Muscle layer of colon (tissue), 2 donors: ENCODE measurements at regions not wholly inside any gene's neighbourhood (a gene's known extent, or its start where the extent isn't known, plus 50 kb on each side); places are given as distances from the start of the nearest gene placed in this dataset.
"Not testable (repeated sequence)": the region's sequence is repeated elsewhere in the genome, so short reads cannot be mapped to it uniquely, and the experiment has no call there.

Experiments used
- H3K27ac ChIP-seq: one replicate; pipeline ENCODE4 v1.7.0; 2013; ENCODE audit warnings: low read depth, mild to moderate bottlenecking, low read length, moderate library complexity
- H3K27me3 ChIP-seq, 2 donors: one replicate each; pipeline ENCODE4 v1.7.0; 2013; ENCODE audit warnings: low read length in 2 of 2, mild to moderate bottlenecking in 2 of 2; ENCODE audit not compliant: insufficient read depth in 2 of 2, control insufficient read depth in 1 of 2
- H3K36me3 ChIP-seq: one replicate; pipeline ENCODE4 v1.7.0; 2013; ENCODE audit warnings: mild to moderate bottlenecking, low read length; ENCODE audit not compliant: insufficient read depth
- H3K4me1 ChIP-seq: one replicate; pipeline ENCODE4 v1.7.0; 2013; ENCODE audit warnings: mild to moderate bottlenecking, low read length; ENCODE audit not compliant: insufficient read depth
- H3K4me3 ChIP-seq, 2 donors: one replicate each; pipeline ENCODE4 v1.7.0; 2013; ENCODE audit warnings: low read length in 2 of 2, low read depth in 1 of 2, mild to moderate bottlenecking in 1 of 2, moderate library complexity in 1 of 2
- H3K9ac ChIP-seq: one replicate; pipeline ENCODE4 v1.7.0; 2013; ENCODE audit warnings: low read length
- H3K9me3 ChIP-seq: one replicate; pipeline ENCODE4 v1.7.0; 2013; ENCODE audit warnings: mild to moderate bottlenecking, low read length
- donor health status: abdominal sarcoma.
- donor health status: Adenocarcinoma of cecum.

DNA sequence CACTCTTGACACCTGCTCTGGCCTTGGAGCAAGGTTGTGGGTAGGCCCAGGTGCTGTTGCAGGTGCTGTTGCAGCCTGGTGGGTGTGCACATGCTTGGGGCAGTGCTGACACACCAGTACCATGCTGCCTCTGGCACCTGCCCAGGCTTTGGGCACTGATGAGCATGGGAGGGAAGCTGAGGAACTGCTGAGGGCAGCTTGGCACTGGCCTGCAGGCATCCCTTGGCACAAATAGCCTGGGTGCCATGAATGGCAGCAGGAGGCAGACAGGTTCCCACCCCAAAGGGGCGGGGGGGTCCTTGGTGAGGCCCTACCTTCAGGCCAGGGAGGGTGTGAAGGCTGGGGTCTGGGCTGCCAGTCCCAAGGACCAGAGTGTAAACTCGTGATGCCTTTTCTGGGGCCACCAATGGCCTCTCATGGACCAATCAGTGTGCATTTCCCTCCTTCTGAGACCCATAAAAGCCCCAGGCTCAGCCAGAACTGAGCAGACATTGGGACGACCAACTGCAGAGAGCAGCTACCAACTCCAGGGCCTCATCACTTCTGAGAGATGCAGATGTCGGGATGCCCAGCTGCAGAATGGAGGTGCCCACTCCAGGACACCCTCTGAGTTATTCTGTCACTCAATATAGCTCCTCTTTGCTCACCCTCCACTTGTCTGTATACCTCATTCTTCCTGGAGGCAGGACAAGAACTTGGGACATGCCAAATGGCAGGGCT is 547.4 kb downstream of the ZWINT start:
- no peak overlapping the region for H3K4me3 ChIP-seq
- no peaks in the 10 kb centered on the region for H3K36me3 ChIP-seq
- H3K9me3 ChIP-seq: no peaks in the 10 kb centered on the region
- H3K9ac ChIP-seq: no peak overlapping the region
- no peak overlapping the region for H3K27ac ChIP-seq
- no peaks in the 10 kb centered on the region for H3K27me3 ChIP-seq
- H3K4me1 ChIP-seq: no peaks in the 10 kb centered on the region

DNA sequence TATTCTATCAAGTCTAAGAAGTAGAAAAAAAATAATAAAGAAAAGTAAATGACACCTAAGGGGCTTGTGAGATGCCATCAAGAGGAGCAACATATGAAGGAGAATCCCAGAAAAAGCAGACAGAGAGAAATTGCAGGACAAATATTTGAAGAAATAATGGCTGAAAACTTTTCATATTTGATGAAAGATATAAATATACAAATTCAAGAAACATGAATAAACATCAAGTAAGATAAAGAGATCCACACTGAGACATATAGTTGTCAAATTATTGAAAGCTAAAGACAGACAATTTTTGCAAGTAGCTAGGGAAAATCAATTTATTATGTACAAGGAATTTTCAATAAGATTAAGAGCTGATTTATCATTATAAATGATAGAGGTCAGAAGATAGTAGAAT is 558.0 kb downstream of the ZWINT start:
- no peak overlapping the region for H3K9ac ChIP-seq
- no peak overlapping the region for H3K27ac ChIP-seq
- H3K9me3 ChIP-seq: no peaks in the 10 kb centered on the region
- H3K4me1 ChIP-seq: no peaks in the 10 kb centered on the region
- no peaks in the 10 kb centered on the region for H3K27me3 ChIP-seq
- no peaks in the 10 kb centered on the region for H3K36me3 ChIP-seq
- H3K4me3 ChIP-seq: no peak overlapping the region

DNA sequence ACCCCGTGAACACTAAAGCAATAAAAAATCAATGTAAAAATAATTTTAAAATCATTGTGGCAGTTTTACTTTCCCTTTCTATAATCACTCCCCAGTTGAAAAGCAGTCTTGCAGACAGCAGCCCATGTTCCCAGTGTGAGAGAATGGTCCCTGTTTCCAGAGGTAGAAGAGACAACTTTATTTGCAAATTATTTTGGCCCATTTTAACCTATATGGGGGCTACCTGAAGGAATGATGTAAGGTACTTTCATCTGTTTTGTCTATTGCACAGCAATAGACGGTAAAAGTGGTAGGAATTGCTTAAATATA is 559.8 kb downstream of the ZWINT start:
- Histone ChIP-seq H3K27me3 (no peaks in the 10 kb centered on the region), H3K4me3 (no peak overlapping the region), H3K27ac (no peak overlapping the region), H3K9ac (no peak overlapping the region), H3K9me3 (no peaks in the 10 kb centered on the region), H3K4me1 (no peaks in the 10 kb centered on the region), H3K36me3 (no peaks in the 10 kb centered on the region)

DNA sequence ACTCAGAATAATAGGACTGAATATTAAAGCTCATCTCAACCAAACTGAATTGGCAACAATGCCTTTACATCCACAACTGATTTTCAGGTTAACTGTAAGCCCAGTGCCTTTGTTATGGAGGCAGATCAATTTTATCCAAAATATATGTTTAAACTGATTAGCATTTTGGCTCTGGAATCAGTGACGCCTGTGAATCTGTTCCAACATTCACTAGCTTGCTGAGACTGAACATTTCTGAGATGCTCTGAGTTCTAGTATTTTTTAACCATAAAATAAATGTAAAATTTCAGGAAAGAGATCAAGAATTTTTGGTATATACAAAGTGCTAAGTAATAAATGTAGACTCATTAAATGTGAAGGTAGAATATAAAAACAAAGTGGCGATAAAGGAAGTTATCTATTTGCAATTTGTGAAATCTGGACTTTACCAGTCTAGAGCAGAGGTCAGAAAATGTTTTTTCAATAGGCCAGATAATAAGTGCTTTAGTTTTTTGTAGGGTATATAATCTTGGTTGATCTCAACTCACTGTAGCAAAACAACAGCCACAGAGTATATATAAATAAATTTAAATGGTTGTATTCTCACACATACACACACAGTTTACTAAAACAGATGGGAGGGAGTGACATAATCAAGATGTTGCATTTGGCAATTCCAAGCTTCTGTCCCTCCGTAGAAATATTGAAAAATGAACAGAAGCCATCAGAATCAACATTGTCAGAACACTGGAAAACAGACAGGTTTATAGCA is 560.3 kb downstream of the ZWINT start:
- no peak overlapping the region for H3K9ac ChIP-seq
- H3K9me3 ChIP-seq: no peaks in the 10 kb centered on the region
- no peak overlapping the region for H3K27ac ChIP-seq
- H3K27me3 ChIP-seq: no peaks in the 10 kb centered on the region
- H3K4me3 ChIP-seq: no peak overlapping the region
- H3K36me3 ChIP-seq: no peaks in the 10 kb centered on the region
- no peaks in the 10 kb centered on the region for H3K4me1 ChIP-seq

DNA sequence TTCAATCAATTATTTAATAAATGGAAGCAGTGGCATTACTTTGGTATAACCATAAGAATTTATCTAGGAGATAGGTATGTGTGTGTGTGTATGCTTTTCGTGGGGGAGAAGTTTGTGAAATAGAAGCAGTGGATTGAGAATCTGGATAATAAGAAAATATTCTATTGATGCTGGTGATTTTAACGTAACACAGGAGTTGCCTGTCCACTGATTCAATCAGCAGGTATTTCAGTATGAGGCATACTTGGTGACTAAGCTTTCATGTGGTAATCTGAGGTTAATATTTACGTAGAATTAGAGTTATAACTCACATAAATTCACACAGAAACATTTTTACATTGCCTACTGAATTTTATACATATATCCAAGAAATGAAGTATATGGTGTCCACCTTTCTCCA is 568.0 kb downstream of the ZWINT start:
- H3K4me3 ChIP-seq: no peak overlapping the region
- no peaks in the 10 kb centered on the region for H3K9me3 ChIP-seq

DNA sequence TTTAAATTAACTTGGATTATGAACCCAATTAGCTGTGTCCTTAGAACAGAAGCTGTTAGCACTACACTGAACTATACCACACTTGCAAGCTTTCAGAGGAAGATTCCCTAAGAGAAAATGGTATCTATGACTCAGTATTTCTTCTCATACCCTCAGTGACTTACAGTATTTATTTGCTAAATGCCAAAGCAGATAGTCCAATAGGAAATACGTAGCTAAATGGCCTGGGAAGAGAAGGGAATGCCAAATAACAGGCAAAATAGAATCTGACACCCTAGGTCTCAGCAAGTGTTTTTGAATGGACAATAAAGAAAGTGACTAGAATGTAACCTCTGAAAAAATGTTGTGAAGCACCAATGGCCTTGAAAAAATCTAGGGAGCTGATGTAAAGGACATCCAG is 570.8 kb downstream of the ZWINT start:
- not testable (repeated sequence) for H3K4me3 ChIP-seq, H3K27ac ChIP-seq, H3K27me3 ChIP-seq, H3K9ac ChIP-seq, H3K4me1 ChIP-seq, H3K9me3 ChIP-seq, H3K36me3 ChIP-seq

More for the DNA sequence above, 568.0 kb downstream of the ZWINT start:
- Histone ChIP-seq H3K9ac (no peak overlapping the region), H3K27me3 (no peaks in the 10 kb centered on the region), H3K4me1 (no peaks in the 10 kb centered on the region), H3K27ac (no peak overlapping the region), H3K36me3 (no peaks in the 10 kb centered on the region)

DNA sequence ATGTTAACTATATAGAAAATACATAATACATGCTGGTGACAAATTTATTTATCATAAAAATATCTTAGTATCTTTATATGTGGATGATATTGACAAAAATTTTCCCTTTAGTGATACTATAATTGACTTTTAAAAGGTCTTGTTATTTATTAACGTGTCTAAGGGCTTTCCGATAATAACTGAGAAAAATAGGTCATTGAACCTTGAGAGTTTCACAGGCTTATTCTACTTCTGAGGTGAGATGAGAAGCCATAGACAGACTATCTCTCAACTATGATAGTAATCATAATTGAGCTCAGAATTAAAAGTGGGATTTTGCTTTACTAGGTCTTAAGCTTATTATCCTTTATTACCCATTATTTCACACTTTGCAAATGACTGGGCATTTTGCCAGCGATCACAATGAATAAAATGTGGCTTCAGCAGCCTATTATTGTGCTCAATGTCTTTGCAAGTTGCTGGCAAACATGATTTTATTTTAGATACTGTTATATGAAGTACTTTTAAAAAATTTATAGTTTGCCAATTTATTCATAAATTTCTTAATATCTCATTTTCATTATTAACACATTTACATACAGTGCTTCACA is 574.5 kb downstream of the ZWINT start:
- Histone ChIP-seq H3K9me3 (no peaks in the 10 kb centered on the region), H3K4me1 (no peaks in the 10 kb centered on the region), H3K27me3 (no peaks in the 10 kb centered on the region), H3K9ac (no peak overlapping the region), H3K4me3 (no peak overlapping the region), H3K36me3 (no peaks in the 10 kb centered on the region), H3K27ac (no peak overlapping the region)

DNA sequence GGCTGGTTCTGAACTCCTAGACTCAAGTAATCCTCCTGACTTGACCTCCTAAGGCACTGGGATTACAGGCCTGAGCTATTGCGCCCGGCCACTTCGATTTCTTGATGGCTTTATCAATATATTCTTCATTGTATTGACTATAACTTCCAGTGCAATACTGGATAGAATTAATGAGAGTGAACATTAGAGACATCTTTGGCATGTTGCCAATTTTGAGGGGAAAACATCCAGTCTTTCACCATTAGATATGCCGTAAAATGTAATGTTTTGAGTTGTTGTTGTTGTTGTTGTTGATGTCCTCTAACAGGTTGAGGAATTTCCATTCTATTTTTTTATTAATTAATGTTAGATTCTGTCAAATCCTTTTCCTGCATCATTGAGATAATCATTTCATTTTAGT is 578.9 kb downstream of the ZWINT start:
- no peaks in the 10 kb centered on the region for H3K4me1 ChIP-seq
- no peak overlapping the region for H3K27ac ChIP-seq
- no peaks in the 10 kb centered on the region for H3K36me3 ChIP-seq
- no peaks in the 10 kb centered on the region for H3K27me3 ChIP-seq
- H3K4me3 ChIP-seq: no peak overlapping the region
- no peak overlapping the region for H3K9ac ChIP-seq
- no peaks in the 10 kb centered on the region for H3K9me3 ChIP-seq

DNA sequence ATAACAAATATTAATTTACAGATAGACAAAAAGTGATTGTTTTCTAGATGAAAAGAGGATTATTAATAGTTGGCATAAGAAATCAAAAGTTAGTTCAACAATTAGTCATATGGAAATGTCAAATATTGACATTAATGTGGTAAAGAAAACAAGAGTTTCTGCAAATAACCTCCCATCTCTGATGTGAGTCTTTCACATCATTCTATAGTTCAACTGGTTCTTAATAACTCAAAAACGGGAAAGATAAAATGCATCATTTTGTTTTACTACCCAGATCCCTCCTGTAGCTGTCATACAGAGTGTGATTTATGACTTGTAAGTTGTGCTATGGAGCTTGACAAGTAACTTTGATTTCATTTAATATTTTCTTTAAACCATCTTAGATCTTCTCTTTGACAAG is 594.8 kb downstream of the ZWINT start:
- H3K9me3 ChIP-seq: no peaks in the 10 kb centered on the region
- no peaks in the 10 kb centered on the region for H3K4me1 ChIP-seq
- H3K36me3 ChIP-seq: no peaks in the 10 kb centered on the region
- H3K27me3 ChIP-seq: no peaks in the 10 kb centered on the region
- H3K9ac ChIP-seq: no peak overlapping the region
- H3K27ac ChIP-seq: no peak overlapping the region
- no peak overlapping the region for H3K4me3 ChIP-seq

DNA sequence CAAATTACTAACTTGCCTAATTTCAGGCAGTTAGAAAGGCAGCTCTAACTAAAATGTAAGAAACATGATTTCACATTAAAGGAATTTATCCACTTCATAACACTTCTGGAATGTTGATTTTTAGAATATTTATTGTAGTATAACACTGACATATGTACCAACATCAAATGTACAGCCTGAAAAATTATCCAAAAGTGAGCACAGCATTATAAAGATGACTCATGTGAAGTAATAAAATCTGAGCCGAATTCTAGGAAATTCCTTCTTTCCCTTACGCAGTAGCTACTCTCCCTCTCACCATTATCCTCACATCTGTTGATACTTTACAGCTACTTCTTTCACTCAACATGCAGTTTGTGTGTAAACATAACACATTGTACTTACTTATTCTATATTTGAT is 610.6 kb downstream of the ZWINT start:
- Histone ChIP-seq H3K9me3 (no peaks in the 10 kb centered on the region), H3K4me3 (no peak overlapping the region), H3K36me3 (no peaks in the 10 kb centered on the region), H3K27ac (no peak overlapping the region), H3K27me3 (no peaks in the 10 kb centered on the region), H3K4me1 (no peaks in the 10 kb centered on the region), H3K9ac (no peak overlapping the region)

DNA sequence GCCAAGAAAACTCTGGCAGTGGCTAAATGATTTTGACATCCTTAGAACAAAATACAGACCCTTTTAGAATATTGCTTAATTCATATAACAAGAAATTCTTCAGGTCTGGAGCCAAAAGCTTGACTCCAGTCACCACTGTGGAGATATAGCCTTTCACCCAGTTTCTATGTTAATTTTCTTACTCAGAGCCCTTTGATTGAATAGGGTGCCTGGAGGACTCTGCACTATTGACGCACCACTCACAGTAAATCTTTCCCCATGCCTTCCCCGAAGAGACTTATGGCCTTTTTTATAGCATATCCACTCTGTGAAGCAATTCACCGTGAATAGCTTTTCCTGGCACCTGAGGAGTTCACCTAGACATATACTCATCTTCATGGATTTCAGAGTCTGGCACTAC is 613.8 kb downstream of the ZWINT start:
- no peaks in the 10 kb centered on the region for H3K9me3 ChIP-seq

DNA sequence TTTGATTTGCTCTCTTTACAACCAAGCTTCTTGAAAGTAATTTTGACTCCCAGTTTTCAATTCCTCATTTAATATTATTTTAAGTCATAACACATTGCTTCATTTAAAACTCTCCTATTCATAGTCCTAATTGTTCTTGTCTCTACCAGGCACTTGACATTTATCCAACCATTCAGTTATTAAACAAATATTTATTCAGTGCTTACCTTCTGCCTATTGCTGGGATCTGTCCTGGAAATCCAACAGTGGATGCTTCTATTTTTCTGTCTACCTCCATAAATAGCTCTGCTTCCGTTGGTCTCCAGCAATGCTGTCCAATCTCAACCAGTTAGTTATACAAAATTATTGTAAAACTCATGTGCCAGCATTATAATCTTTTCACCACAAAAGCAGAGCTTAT is 615.1 kb downstream of the ZWINT start:
- H3K4me1 ChIP-seq: no peaks in the 10 kb centered on the region
- H3K36me3 ChIP-seq: no peaks in the 10 kb centered on the region
- no peaks in the 10 kb centered on the region for H3K9me3 ChIP-seq
- H3K27ac ChIP-seq: no peak overlapping the region
- H3K27me3 ChIP-seq: no peaks in the 10 kb centered on the region
- H3K4me3 ChIP-seq: no peak overlapping the region
- no peak overlapping the region for H3K9ac ChIP-seq

More for the DNA sequence above, 613.8 kb downstream of the ZWINT start:
- Histone ChIP-seq H3K4me3 (no peak overlapping the region), H3K36me3 (no peaks in the 10 kb centered on the region), H3K27me3 (no peaks in the 10 kb centered on the region), H3K4me1 (no peaks in the 10 kb centered on the region), H3K9ac (no peak overlapping the region), H3K27ac (no peak overlapping the region)
